ENCODE measurements at regions not wholly inside any gene's neighbourhood (a gene's known extent, or its start where the extent isn't known, plus 50 kb on each side); places are given as distances from the start of the nearest gene placed in this dataset.

DNA sequence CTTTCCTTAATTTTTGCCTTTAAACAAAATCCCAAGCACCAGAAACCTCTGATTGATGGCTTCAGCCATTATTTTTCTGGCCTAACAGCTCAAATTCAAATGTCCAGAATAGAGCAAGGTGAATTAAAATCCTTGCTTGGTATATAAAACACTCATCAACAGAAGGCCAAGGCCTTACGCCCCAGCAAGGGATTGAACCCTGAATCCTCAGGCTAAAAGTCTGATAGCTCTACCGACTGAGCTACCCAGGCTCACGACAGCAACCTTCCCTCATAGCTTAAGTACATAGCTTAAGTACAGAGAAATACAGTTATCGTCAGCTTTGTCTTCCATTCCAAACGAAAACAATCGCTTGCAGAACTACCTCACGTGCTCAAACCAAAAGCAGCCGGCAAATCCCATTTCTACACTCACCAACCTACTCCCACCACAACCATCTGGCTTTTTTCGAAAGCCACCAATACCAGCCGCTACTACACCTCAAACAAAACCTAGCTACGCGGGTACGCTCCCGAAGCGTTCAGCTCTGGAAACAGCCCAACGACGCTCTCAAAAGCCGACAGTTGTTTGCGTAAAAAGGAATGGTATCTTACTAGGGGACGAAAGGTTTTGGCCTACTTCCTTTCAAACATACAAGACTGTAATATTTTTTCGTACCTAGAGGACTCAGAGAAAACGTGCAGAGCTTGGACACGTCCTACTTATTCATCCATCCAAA, 167.5 kb downstream of the GPX5 start:
- ChIA-PET CTCF (no interaction called here), POLR2A (no interaction called here)

DNA sequence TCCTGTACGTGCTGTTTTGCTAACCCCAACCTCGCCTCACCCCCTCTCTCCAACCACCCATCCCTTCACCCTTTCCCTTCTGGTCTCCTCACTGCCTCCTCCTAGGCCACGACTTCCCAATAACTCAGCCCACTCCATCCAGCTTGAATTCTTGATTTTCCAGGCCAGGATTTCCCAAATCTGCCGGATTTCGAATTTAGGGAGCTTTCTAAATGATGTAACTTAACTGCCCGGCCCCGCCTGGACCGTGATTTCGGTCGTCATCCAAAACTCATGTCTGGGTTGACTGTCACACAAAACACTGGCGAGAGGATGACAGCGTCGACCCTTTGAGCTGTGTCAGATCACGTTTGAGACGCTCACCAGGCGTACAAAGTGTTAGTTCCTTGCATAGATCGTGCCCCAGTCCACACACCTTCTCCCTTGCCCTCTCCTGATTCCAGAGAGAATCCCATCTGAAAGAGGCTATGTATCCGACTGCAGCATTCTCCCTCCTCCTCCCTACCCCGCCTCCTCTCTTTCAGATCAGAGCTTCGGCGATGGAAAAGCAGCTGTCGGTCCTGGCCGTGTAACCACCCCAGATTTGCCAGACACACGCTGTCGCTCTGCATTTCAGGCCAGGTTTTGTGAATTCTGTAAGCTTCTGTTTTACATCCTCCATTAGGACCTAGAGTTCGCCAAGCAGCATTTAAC, 168.2 kb downstream of the GPX5 start:
- POLR2A ChIA-PET = interaction anchor here (0.8 kb wide), 1 partner anchor 13 kb away, joined by 4 read pairs; no protein-coding TSS in a partner anchor
- CTCF ChIA-PET = no interaction called here

GRCh38 chr6:28695715-28696114, 170.0 kb downstream of the GPX5 start:
- ChIA-PET POLR2A (no interaction called here), CTCF (no interaction called here)

DNA sequence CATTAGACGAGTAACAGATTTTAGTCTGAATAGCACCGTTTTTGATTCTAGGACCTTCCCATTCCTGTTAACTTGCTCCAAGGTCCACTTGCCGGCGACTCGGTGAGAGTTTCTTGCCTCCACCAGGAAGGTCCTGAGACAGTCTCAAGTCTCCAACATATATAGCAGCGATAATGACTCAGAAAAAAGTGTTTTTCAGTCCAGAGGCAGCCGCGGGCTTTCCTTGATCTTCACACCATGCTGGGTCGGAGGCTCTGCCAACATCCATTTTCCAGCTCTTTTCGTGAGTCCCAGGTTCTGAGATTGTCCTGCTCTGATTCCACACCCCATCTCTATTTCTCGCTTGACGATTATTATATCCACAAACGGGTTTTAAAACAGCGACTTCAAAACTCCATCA, 170.5 kb downstream of the GPX5 start:
- ChIA-PET CTCF (no interaction called here), POLR2A (no interaction called here)

DNA sequence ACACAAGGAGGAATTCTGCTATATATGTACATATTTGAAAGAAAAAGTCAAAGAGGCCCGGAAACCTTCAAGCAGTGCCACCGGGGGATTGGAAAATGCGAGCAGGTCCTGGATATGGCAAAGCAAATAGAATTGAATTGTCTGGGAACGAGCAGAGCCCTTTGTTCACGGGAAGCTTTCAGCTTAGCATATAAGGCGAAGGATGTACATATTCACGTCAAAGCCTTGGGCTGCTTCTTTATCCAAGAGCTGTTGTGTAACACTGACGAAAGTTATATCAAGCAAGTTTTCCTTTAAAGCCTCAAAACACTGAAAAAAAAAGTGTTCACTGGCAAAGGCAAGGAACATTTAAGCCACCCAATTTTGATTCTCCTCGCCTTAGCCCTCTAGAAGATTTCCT, 171.0 kb downstream of the GPX5 start:
- CTCF ChIA-PET = no interaction called here
- POLR2A ChIA-PET = no interaction called here

- ChIA-PET POLR2A (no interaction called here), CTCF (interaction anchor here (0.7 kb wide), 1 partner anchor 296 kb away, joined by 3 read pairs; no protein-coding TSS in a partner anchor)
Observed at GRCh38 chr6:28707387-28708282, 182.0 kb downstream of the GPX5 start.

- ChIA-PET CTCF (no interaction called here), POLR2A (no interaction called here)
Observed at GRCh38 chr6:28709478-28710349, 184.0 kb downstream of the GPX5 start.

- ChIA-PET CTCF (no interaction called here), POLR2A (no interaction called here)
Observed at GRCh38 chr6:28710466-28711191, 184.9 kb downstream of the GPX5 start.

GRCh38 chr6:28711325-28711724, 185.6 kb downstream of the GPX5 start:
- POLR2A ChIA-PET = no interaction called here
- CTCF ChIA-PET = interaction anchor here (0.7 kb wide), 3 partner anchors 11 to 1556 kb away, joined by 3 to 5 read pairs (median 4); no protein-coding TSS in a partner anchor

GRCh38 chr6:28711788-28712341, 186.2 kb downstream of the GPX5 start:
- ChIA-PET POLR2A (no interaction called here), CTCF (interaction anchor here (0.7 kb wide), 3 partner anchors 11 to 1557 kb away, joined by 3 to 5 read pairs (median 4); no protein-coding TSS in a partner anchor)

GRCh38 chr6:28712982-28713381, 187.3 kb downstream of the GPX5 start:
- POLR2A ChIA-PET = no interaction called here
- CTCF ChIA-PET = no interaction called here

- CTCF ChIA-PET = no interaction called here
Observed at GRCh38 chr6:28719275-28719940, 193.7 kb downstream of the GPX5 start.

GRCh38 chr6:28720357-28721231, 194.9 kb downstream of the GPX5 start:
- CTCF ChIA-PET = no interaction called here
- POLR2A ChIA-PET = no interaction called here

More at GRCh38 chr6:28719275-28719940, 193.7 kb downstream of the GPX5 start:
- POLR2A ChIA-PET = no interaction called here

GRCh38 chr6:28721372-28721771, 195.7 kb downstream of the GPX5 start:
- ChIA-PET POLR2A (no interaction called here), CTCF (no interaction called here)

- POLR2A ChIA-PET = no interaction called here
- CTCF ChIA-PET = no interaction called here
Observed at GRCh38 chr6:28724395-28724794, 198.7 kb downstream of the GPX5 start.

GRCh38 chr6:28725274-28725809, 198.4 kb downstream of the TRIM27 start:
- CTCF ChIA-PET = no interaction called here

DNA sequence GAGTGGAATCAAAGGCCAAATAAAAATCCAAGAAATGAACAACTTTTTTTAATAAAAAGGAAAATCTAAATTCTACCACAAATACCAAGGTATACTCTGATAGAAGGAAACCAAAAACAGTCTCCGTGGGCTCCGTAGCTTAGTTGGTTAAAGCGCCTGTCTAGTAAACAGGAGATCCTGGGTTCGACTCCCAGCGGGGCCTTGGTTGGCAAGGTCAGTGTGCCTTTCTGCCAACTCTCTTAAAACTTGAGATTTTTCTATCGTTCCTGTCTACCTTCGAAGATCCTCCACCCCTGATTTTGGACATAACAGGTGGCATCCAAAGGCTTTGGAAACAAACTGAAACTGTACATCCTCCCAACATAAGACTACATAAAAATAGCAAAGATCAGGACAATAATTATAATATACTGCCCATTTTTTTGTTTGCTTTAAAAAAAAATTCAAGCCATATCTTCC, 197.9 kb downstream of the TRIM27 start:
- ChIA-PET CTCF (no interaction called here), POLR2A (no interaction called here)

More at GRCh38 chr6:28725274-28725809, 198.4 kb downstream of the TRIM27 start:
- POLR2A ChIA-PET = no interaction called here

All from activated CD8-positive, alpha-beta memory T cell treated with anti-CD3 and anti-CD28 coated beads for 36 hours (primary cell).